Thyroid gland (tissue), 4 donors: ENCODE measurements at regions not wholly inside any gene's neighbourhood (a gene's known extent, or its start where the extent isn't known, plus 50 kb on each side); places are given as distances from the start of the nearest gene placed in this dataset.

Experiments used
- CTCF ChIP-seq, 6 experiments: fragments of 200-600 bp in 3 of 6; fragments of 450-650 bp in 3 of 6; sonication (generic) in 3 of 6; IDR thresholded peaks; one replicate each; pipeline ENCODE4 v1.5.1; 2016 to 2019; ENCODE audit warnings: antibody characterized with exemption in 6 of 6, mild to moderate bottlenecking in 2 of 6, inconsistent platforms in 1 of 6, moderate library complexity in 1 of 6
- POLR2A ChIP-seq, 2 donors: fragments of 450-650 bp; IDR thresholded peaks; one replicate each; pipeline ENCODE4 v1.6.1; 2017; ENCODE audit warnings: antibody characterized with exemption in 2 of 2, mild to moderate bottlenecking in 2 of 2, moderate library complexity in 1 of 2

- TF ChIP-seq CTCF (IDR thresholded peaks at IDR 0.05) (no peak), POLR2A (IDR thresholded peaks at IDR 0.05) (no peak)
Measured at GRCh38 chr2:156687126-156687525, 250.9 kb downstream of the GPD2 start.
